ENCODE measurements at regions not wholly inside any gene's neighbourhood (a gene's known extent, or its start where the extent isn't known, plus 50 kb on each side); places are given as distances from the start of the nearest gene placed in this dataset.

DNA sequence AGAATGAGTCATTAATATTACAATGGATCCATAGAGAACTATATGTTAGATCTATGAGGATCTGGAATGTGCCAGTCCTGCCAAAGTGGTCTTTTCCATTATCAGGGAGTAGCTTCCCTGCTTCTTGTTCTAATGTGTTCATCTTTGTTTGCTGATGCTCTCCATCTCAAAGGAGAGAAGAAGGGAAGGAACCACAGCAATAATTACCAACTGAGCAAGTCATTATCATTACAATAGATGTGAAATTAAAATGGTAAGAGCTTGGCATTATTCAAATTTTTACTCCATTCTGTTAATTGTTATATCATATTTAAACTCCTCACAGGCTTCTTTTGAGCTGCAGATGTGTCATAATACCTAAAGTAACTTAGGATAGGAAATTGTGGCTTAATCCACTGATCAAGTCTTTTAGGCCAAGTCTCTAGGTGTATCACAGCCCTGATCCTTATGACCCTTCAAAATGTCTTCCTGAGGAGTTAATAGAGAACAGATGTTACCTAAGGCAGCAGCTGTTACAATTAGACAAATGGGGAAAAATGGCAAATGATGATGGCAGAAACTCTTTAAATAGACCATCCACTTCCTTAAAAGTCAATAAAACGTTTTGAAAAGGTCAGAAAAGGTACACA lies 1492.7 kb upstream of the IGFBP7 start:
- TF ChIP-seq, protein P1, sequence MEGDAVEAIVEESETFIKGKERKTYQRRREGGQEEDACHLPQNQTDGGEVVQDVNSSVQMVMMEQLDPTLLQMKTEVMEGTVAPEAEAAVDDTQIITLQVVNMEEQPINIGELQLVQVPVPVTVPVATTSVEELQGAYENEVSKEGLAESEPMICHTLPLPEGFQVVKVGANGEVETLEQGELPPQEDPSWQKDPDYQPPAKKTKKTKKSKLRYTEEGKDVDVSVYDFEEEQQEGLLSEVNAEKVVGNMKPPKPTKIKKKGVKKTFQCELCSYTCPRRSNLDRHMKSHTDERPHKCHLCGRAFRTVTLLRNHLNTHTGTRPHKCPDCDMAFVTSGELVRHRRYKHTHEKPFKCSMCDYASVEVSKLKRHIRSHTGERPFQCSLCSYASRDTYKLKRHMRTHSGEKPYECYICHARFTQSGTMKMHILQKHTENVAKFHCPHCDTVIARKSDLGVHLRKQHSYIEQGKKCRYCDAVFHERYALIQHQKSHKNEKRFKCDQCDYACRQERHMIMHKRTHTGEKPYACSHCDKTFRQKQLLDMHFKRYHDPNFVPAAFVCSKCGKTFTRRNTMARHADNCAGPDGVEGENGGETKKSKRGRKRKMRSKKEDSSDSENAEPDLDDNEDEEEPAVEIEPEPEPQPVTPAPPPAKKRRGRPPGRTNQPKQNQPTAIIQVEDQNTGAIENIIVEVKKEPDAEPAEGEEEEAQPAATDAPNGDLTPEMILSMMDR (conservative IDR thresholded peaks at IDR 0.05): no peak
- no peak overlapping the region for H3K4me3 Mint-ChIP-seq
- no peak overlapping the region for H3K27ac Mint-ChIP-seq (ENCODE audit: unreplicated experiment)
- H3K27me3 Mint-ChIP-seq (ENCODE audit: low read depth): no peaks in the 10 kb centered on the region
- DNase-seq (ENCODE audit: low read depth, low spot score): no peak
- H3K4me1 Mint-ChIP-seq: no peaks in the 10 kb centered on the region
- no peaks in the 10 kb centered on the region for H3K9me3 Mint-ChIP-seq
- no peaks in the 10 kb centered on the region for H3K36me3 Mint-ChIP-seq (ENCODE audit: low read depth)

DNA sequence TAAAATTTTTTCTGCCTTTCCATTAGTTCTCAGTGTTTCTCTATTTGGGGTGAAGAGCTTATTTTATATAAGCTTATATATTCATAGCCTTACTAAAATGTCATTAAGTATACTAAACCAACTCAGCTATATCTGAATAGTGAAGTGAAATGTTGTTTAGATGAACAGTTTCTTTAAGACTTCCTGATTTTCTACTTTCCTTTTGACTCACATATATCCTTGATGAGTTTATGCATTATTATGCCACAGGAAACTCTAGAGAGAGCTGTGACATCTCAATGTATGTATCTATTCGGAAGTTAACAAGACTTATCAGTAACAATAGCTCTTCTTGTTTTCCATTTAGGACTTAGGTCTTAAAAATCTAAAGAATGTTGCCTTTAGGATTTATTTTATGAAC lies 1491.8 kb upstream of the IGFBP7 start:
- DNase-seq (ENCODE audit: low read depth, low spot score): no peak
- Mint-ChIP-seq H3K36me3 (ENCODE audit: low read depth) (no peaks in the 10 kb centered on the region), H3K27me3 (ENCODE audit: low read depth) (no peaks in the 10 kb centered on the region), H3K27ac (ENCODE audit: unreplicated experiment) (no peak overlapping the region), H3K4me1 (no peaks in the 10 kb centered on the region), H3K9me3 (no peaks in the 10 kb centered on the region), H3K4me3 (no peak overlapping the region)
- TF ChIP-seq, protein P1 (conservative IDR thresholded peaks at IDR 0.05): no peak

DNA sequence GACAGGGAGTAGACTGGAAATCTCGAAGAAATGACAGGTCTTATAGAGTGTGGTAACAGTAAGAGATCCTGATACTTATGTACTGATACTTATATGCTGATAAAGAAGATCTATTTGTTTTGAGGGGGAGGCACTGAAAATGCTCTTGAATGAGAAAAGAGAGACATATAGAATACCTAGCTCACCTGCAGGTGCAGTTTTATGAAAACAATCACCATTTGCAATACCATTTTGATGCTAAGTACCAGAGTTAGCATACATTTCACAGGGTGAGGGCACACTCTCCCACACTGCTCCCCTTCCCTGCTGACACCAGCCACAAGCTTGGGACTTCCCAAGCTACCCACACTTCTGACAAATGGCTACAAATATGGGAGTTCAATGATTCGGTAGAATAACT lies 1490.1 kb upstream of the IGFBP7 start:
- H3K27ac Mint-ChIP-seq (ENCODE audit: unreplicated experiment): no peak overlapping the region
- H3K4me3 Mint-ChIP-seq: no peak overlapping the region
- no peaks in the 10 kb centered on the region for H3K4me1 Mint-ChIP-seq

DNA sequence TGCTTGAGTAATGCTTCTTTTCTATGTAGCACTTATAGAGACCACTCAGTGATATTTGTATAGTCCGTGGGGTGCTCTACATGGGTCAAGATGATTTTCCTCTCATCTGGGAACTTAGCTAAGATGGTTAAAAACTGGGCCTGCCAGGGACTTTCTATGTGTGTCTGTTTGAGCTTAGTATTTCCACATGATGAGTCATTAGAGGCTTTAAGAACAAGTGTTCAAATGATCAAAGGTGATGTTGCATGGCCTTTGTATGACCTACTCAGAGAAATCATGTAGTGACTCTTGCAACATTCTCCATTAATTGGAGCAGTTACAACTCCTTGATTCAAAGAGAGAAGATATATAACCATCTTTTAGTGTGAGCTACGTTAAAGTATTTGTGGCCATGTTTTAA lies 1480.5 kb upstream of the IGFBP7 start:
- Mint-ChIP-seq H3K4me3 (no peak overlapping the region), H3K9me3 (peaks cover 4% of the 10 kb centered on the region), H3K27me3 (ENCODE audit: low read depth) (no peaks in the 10 kb centered on the region), H3K4me1 (no peaks in the 10 kb centered on the region), H3K27ac (ENCODE audit: unreplicated experiment) (no peak overlapping the region), H3K36me3 (ENCODE audit: low read depth) (no peaks in the 10 kb centered on the region)
- no peak for DNase-seq (ENCODE audit: low read depth, low spot score)
- TF ChIP-seq, protein P1 (conservative IDR thresholded peaks at IDR 0.05): no peak

More for the DNA sequence above, 1490.1 kb upstream of the IGFBP7 start:
- no peaks in the 10 kb centered on the region for H3K27me3 Mint-ChIP-seq (ENCODE audit: low read depth)
- DNase-seq (ENCODE audit: low read depth, low spot score): no peak
- TF ChIP-seq, protein P1 (conservative IDR thresholded peaks at IDR 0.05): no peak
- H3K9me3 Mint-ChIP-seq: no peaks in the 10 kb centered on the region
- H3K36me3 Mint-ChIP-seq (ENCODE audit: low read depth): no peaks in the 10 kb centered on the region

DNA sequence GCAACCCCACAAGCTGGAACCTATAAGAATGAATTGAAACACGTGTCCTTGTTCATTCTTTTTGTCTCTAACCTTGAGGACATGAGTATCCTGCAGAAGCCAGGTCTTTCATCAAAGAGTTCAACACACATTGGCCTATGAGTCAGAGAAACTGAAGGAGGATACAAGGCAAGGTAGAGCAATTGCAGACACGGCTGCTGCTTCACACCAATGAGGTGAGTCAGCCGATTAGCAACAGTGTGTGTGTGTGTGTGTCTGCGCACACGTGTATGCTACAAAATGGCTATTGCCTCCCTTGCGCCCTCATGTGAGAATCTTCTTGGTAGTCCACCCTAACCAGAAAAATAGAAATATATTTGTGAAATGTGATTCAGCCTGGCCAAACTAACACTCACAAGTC lies 1477.7 kb upstream of the IGFBP7 start:
- DNase-seq (ENCODE audit: low read depth, low spot score): no peak
- no peak overlapping the region for H3K4me3 Mint-ChIP-seq
- no peaks in the 10 kb centered on the region for H3K27me3 Mint-ChIP-seq (ENCODE audit: low read depth)
- TF ChIP-seq, protein P1 (conservative IDR thresholded peaks at IDR 0.05): no peak
- H3K27ac Mint-ChIP-seq (ENCODE audit: unreplicated experiment): no peak overlapping the region
- H3K4me1 Mint-ChIP-seq: no peaks in the 10 kb centered on the region
- peaks cover 5% of the 10 kb centered on the region for H3K9me3 Mint-ChIP-seq
- peaks cover 5% of the 10 kb centered on the region for H3K36me3 Mint-ChIP-seq (ENCODE audit: low read depth)

Measured in neural crest cell (in vitro differentiated cells).